ENCODE measurements at regions not wholly inside any gene's neighbourhood (a gene's known extent, or its start where the extent isn't known, plus 50 kb on each side); places are given as distances from the start of the nearest gene placed in this dataset.

- no peaks in the 10 kb centered on the region for H3K4me1 ChIP-seq (replicated peaks)
- TF ChIP-seq POLR2A (IDR thresholded peaks at IDR 0.05): no peak
- H3K4me3 ChIP-seq: no peak overlapping the region
- no peaks in the 10 kb centered on the region for H3K27me3 ChIP-seq (replicated peaks; ENCODE audit: insufficient read depth)
- no peaks in the 10 kb centered on the region for H3K36me3 ChIP-seq
- no peaks in the 10 kb centered on the region for H3K9me3 ChIP-seq
- H3K27ac ChIP-seq: no peak overlapping the region
- 79% methylated on average over 1 of the region's 1 CpG for WGBS
- no peak for DNase-seq (ENCODE audit: low spot score)
- intact Hi-C loops (cut with DNase I): no loop called here
Observed at GRCh38 chr15:26243382-26243781, 380.3 kb upstream of the ATP10A start.

GRCh38 chr15:26242565-26243071 lies 379.5 kb upstream of the ATP10A start:
- Histone ChIP-seq H3K36me3 (no peaks in the 10 kb centered on the region), H3K27me3 (replicated peaks; ENCODE audit: insufficient read depth) (no peaks in the 10 kb centered on the region), H3K4me1 (replicated peaks) (no peaks in the 10 kb centered on the region), H3K4me3 (no peak overlapping the region), H3K27ac (no peak overlapping the region), H3K9me3 (no peaks in the 10 kb centered on the region)
- TF ChIP-seq CTCF (IDR thresholded peaks at IDR 0.05) (no peak), POLR2AphosphoS5 (IDR thresholded peaks at IDR 0.05) (no peak), POLR2A (IDR thresholded peaks at IDR 0.05) (no peak)
- intact Hi-C loops (cut with DNase I): no loop called here
- WGBS: 87% methylated on average over 9 of the region's 9 CpGs
- no peak for DNase-seq (ENCODE audit: low spot score)

GRCh38 chr15:26235864-26236263 lies 372.7 kb upstream of the ATP10A start:
- DNase-seq (ENCODE audit: low spot score): no peak
- Histone ChIP-seq H3K27ac (no peak overlapping the region), H3K36me3 (no peaks in the 10 kb centered on the region), H3K4me3 (no peak overlapping the region), H3K4me1 (replicated peaks) (no peaks in the 10 kb centered on the region), H3K27me3 (replicated peaks; ENCODE audit: insufficient read depth) (no peaks in the 10 kb centered on the region), H3K9me3 (no peaks in the 10 kb centered on the region)
- 39% methylated on average over 3 of the region's 3 CpGs for WGBS
- TF ChIP-seq POLR2A (IDR thresholded peaks at IDR 0.05) (no peak), POLR2AphosphoS5 (IDR thresholded peaks at IDR 0.05) (no peak), CTCF (IDR thresholded peaks at IDR 0.05) (no peak)
- intact Hi-C loops (cut with DNase I): no loop called here

- no peak for DNase-seq (ENCODE audit: low spot score)
- 35% methylated on average over 15 of the region's 15 CpGs for WGBS
- H3K27me3 ChIP-seq (replicated peaks; ENCODE audit: insufficient read depth): no peaks in the 10 kb centered on the region
- TF ChIP-seq POLR2A (IDR thresholded peaks at IDR 0.05) (no peak), POLR2AphosphoS5 (IDR thresholded peaks at IDR 0.05) (no peak), CTCF (IDR thresholded peaks at IDR 0.05) (no peak)
- H3K9me3 ChIP-seq: no peaks in the 10 kb centered on the region
- no peak overlapping the region for H3K4me3 ChIP-seq
- H3K4me1 ChIP-seq (replicated peaks): no peaks in the 10 kb centered on the region
- H3K36me3 ChIP-seq: no peaks in the 10 kb centered on the region
- intact Hi-C loops (cut with DNase I): no loop called here
- no peak overlapping the region for H3K27ac ChIP-seq
Observed at GRCh38 chr15:26234976-26235767, 372.0 kb upstream of the ATP10A start.

- DNase-seq (ENCODE audit: low spot score): no peak
- intact Hi-C loops (cut with DNase I): no loop called here
- no peaks in the 10 kb centered on the region for H3K27me3 ChIP-seq (replicated peaks; ENCODE audit: insufficient read depth)
Observed at GRCh38 chr15:26232691-26233090, 369.6 kb upstream of the ATP10A start.

More at GRCh38 chr15:26232691-26233090, 369.6 kb upstream of the ATP10A start:
- TF ChIP-seq POLR2A (IDR thresholded peaks at IDR 0.05) (no peak), CTCF (IDR thresholded peaks at IDR 0.05) (no peak)
- Histone ChIP-seq H3K4me3 (no peak overlapping the region), H3K9me3 (no peaks in the 10 kb centered on the region), H3K4me1 (replicated peaks) (no peaks in the 10 kb centered on the region), H3K36me3 (no peaks in the 10 kb centered on the region), H3K27ac (no peak overlapping the region)

Measured in prostate gland (tissue), 2 donors.